ENCODE measurements at regions not wholly inside any gene's neighbourhood (a gene's known extent, or its start where the extent isn't known, plus 50 kb on each side); places are given as distances from the start of the nearest gene placed in this dataset.

GRCh38 chr10:70952921-70953320 lies 64.6 kb upstream of the PCBD1 start:
- H3K4me3 ChIP-seq, result no peak overlapping the region
- no peaks in the 10 kb centered on the region for H3F3A ChIP-seq (ENCODE audit: insufficient read depth, low read depth)
- CTCF ChIA-PET, result no interaction called here
- H3K79me2 ChIP-seq (ENCODE audit: low read depth), result no peaks in the 10 kb centered on the region
- no peak overlapping the region for H2AFZ ChIP-seq
- H3K9me2 ChIP-seq (ENCODE audit: insufficient read depth), result no peaks in the 10 kb centered on the region
- H3K27ac ChIP-seq, result no peak overlapping the region
- no peaks in the 10 kb centered on the region for H4K20me1 ChIP-seq (ENCODE audit: insufficient read depth)
- H3K4me1 ChIP-seq (replicated peaks; ENCODE audit: insufficient read depth), result no peaks in the 10 kb centered on the region
- H3K36me3 ChIP-seq (ENCODE audit: low read depth), result no peaks in the 10 kb centered on the region
- no TSS peak for BruUV-seq (replicated peaks)
- intact Hi-C loops (cut with micrococcal nuclease; ENCODE audit: unreplicated experiment), result no loop called here
- peaks cover 92% of the 10 kb centered on the region for H3K27me3 ChIP-seq (ENCODE audit: insufficient read depth, low read depth)
- TF ChIP-seq EZH2 (IDR thresholded peaks at IDR 0.05; ENCODE audit: low read depth) (no peak), CTCF (conservative IDR thresholded peaks at IDR 0.05) (no peak)
- POLR2A ChIA-PET (ENCODE audit: unreplicated experiment), result interaction anchor here (0.7 kb wide), 1 partner anchor 716 kb away, joined by 3 read pairs; no protein-coding TSS in a partner anchor
- no peak overlapping the region for H3K4me2 ChIP-seq
- no peak for DNase-seq
- no peaks in the 10 kb centered on the region for H3K9me3 ChIP-seq (ENCODE audit: insufficient read depth, low read depth)

GRCh38 chr10:70954381-70955176 lies 66.2 kb upstream of the PCBD1 start:
- H3K9me3 ChIP-seq (ENCODE audit: insufficient read depth, low read depth), result no peaks in the 10 kb centered on the region
- ChIA-PET POLR2A (ENCODE audit: unreplicated experiment) (no interaction called here), CTCF (no interaction called here)
- no peaks in the 10 kb centered on the region for H3K79me2 ChIP-seq (ENCODE audit: low read depth)
- H3K27ac ChIP-seq, result no peak overlapping the region
- H3F3A ChIP-seq (ENCODE audit: insufficient read depth, low read depth), result no peaks in the 10 kb centered on the region
- no TSS peak for BruUV-seq (replicated peaks)
- H3K4me1 ChIP-seq (replicated peaks; ENCODE audit: insufficient read depth), result no peaks in the 10 kb centered on the region
- no peaks in the 10 kb centered on the region for H4K20me1 ChIP-seq (ENCODE audit: insufficient read depth)
- no peak overlapping the region for H3K4me2 ChIP-seq
- H3K9me2 ChIP-seq (ENCODE audit: insufficient read depth), result no peaks in the 10 kb centered on the region
- TF ChIP-seq CTCF (conservative IDR thresholded peaks at IDR 0.05) (no peak), EZH2 (IDR thresholded peaks at IDR 0.05; ENCODE audit: low read depth) (no peak)
- DNase-seq, result no peak
- intact Hi-C loops (cut with micrococcal nuclease; ENCODE audit: unreplicated experiment), result no loop called here
- H3K4me3 ChIP-seq, result no peak overlapping the region
- H3K27me3 ChIP-seq (ENCODE audit: insufficient read depth, low read depth), result peaks cover 98% of the 10 kb centered on the region
- no peak overlapping the region for H2AFZ ChIP-seq
- H3K36me3 ChIP-seq (ENCODE audit: low read depth), result no peaks in the 10 kb centered on the region

GRCh38 chr10:70956029-70956759 lies 67.8 kb upstream of the PCBD1 start:
- no peak overlapping the region for H3K4me3 ChIP-seq
- no peaks in the 10 kb centered on the region for H4K20me1 ChIP-seq (ENCODE audit: insufficient read depth)
- intact Hi-C loops (cut with micrococcal nuclease; ENCODE audit: unreplicated experiment), result no loop called here
- no TSS peak for BruUV-seq (replicated peaks)
- no peak overlapping the region for H2AFZ ChIP-seq
- H3K36me3 ChIP-seq (ENCODE audit: low read depth), result no peaks in the 10 kb centered on the region
- H3K27me3 ChIP-seq (ENCODE audit: insufficient read depth, low read depth), result peaks cover 87% of the 10 kb centered on the region
- no peaks in the 10 kb centered on the region for H3K9me2 ChIP-seq (ENCODE audit: insufficient read depth)
- H3F3A ChIP-seq (ENCODE audit: insufficient read depth, low read depth), result peaks cover 6% of the 10 kb centered on the region; the same call in 1 of the 2 replicates
- TF ChIP-seq CTCF (conservative IDR thresholded peaks at IDR 0.05) (no peak; the same call in 1 of the 2 replicates), EZH2 (IDR thresholded peaks at IDR 0.05; ENCODE audit: low read depth) (no peak)
- no peak overlapping the region for H3K4me2 ChIP-seq
- no peaks in the 10 kb centered on the region for H3K79me2 ChIP-seq (ENCODE audit: low read depth)
- ChIA-PET CTCF (no interaction called here), POLR2A (ENCODE audit: unreplicated experiment) (no interaction called here)
- H3K4me1 ChIP-seq (replicated peaks; ENCODE audit: insufficient read depth), result no peaks in the 10 kb centered on the region
- no peak for DNase-seq
- no peak overlapping the region for H3K27ac ChIP-seq
- no peaks in the 10 kb centered on the region for H3K9me3 ChIP-seq (ENCODE audit: insufficient read depth, low read depth)
